Esophagus mucosa (tissue), 1 donor: ENCODE measurements at regions not wholly inside any gene's neighbourhood (a gene's known extent, or its start where the extent isn't known, plus 50 kb on each side); places are given as distances from the start of the nearest gene placed in this dataset.
"Not testable (repeated sequence)": the region's sequence is repeated elsewhere in the genome, so short reads cannot be mapped to it uniquely, and the experiment has no call there.

Experiments
- ATAC-seq: fragments of 200-7000 bp; cut with Tn5 transposase; one replicate; pipeline ENCODE4 v1.9.1; 2020
- donor health status: DM: yes; HTN: yes; CAD: no.

- no peak for ATAC-seq
Measured at GRCh38 chr21:31449921-31450535, 106.0 kb upstream of the TIAM1 start.

GRCh38 chr21:31448496-31448895 is 104.4 kb upstream of the TIAM1 start:
- no peak for ATAC-seq

GRCh38 chr21:31447505-31447904 is 103.4 kb upstream of the TIAM1 start:
- ATAC-seq: no peak

- ATAC-seq: no peak
Measured at GRCh38 chr21:31446226-31446855, 102.3 kb upstream of the TIAM1 start.

DNA sequence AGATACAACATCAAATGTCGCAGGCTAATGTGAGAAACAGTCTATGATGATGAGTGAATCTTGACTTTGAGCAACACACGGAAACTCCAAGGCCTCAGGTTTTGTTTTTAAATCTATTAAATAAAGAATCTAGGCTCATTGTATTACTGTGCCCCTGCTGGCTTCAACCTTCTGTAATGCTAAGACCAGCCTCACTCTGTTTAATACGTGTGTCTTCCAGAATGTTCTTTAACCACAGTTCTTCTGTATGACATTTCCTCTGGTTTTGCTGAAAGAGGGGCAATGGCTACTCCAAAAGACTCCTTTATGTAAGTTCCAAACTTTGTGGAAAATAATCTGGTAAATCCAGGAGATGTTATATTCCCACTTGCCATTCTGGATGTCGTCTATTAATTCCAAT is 101.1 kb upstream of the TIAM1 start:
- ATAC-seq: no peak

- ATAC-seq: no peak
Measured at GRCh38 chr21:31443736-31444521, 99.9 kb upstream of the TIAM1 start.

GRCh38 chr21:31442339-31442738 is 98.3 kb upstream of the TIAM1 start:
- peak; percentile 57 for ATAC-seq

GRCh38 chr21:31429506-31429905 is 85.4 kb upstream of the TIAM1 start:
- no peak for ATAC-seq

- ATAC-seq: no peak
Measured at GRCh38 chr21:31426235-31426797, 82.3 kb upstream of the TIAM1 start.

- peak; percentile 60 for ATAC-seq
Measured at GRCh38 chr21:31425138-31425537, 81.1 kb upstream of the TIAM1 start.

- ATAC-seq: no peak
Measured at GRCh38 chr21:31424058-31424457, 80.0 kb upstream of the TIAM1 start.

DNA sequence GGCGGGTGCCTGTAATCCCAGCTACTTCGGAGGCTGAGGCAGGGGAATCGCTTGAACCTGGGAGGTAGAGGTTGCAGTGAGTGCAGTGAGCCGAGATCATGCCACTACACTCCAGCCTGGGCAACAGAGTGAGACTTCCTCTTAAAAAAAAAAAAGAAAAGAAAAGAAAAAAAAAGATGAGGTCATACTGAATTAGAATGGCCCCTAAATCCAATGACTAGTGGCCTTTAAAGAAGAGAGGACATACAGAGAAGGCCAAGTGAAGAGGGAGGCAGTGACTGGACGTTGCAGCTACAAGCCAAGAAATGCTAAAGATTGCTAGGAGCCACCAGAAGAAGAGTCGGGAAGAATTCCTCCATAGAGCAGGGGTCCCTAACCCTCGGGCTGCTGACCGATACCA is 76.9 kb upstream of the TIAM1 start:
- ATAC-seq: no peak

DNA sequence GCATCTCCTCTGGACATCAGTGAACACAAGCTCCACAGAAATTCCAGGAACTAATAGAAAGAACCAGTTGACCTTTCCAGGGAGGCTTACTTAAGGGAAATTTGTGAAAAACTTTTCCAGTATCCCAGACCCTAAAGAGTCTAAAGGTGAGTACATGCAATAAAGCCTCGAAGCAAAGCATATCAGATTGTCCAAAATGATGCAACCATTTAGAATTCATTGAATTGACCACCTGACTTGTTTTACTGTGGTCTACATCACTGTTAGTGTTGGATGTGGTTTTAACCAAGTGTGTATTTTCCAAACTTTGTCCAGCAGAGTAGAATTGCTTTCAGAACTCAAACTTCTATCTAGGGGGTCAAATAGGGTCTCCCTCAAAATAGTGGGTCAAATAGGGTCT is 76.3 kb upstream of the TIAM1 start:
- ATAC-seq: no peak

DNA sequence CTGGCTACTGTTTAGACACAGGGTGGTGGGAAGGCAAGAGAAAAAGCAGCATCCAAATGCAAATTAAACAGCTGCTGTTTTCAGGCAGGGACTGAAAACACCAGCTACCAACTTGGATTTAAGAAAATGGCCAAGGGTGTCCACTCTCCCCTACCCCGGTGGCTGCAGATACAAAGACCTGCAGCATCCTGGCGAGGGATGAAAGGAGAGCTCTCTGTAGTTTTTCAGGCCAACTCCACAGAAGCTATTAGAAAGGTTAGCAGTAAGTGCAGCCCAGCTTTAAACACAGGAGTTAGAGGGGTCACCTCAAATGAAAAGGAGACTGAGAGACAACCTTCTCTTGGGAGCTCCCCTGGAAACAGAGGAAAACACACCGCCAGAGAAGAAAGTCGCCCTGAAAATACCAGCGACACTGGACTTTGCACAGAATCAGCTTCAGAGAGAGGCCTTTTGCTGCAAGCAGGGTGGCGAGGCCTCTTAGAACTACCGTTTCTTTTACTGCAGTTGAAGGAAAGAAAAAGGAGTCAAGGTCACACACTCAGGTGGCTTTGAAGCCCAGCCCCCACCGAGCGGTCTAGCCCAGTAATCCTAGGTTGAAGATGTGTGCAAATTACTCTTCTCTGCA is 74.4 kb upstream of the TIAM1 start:
- ATAC-seq: no peak

DNA sequence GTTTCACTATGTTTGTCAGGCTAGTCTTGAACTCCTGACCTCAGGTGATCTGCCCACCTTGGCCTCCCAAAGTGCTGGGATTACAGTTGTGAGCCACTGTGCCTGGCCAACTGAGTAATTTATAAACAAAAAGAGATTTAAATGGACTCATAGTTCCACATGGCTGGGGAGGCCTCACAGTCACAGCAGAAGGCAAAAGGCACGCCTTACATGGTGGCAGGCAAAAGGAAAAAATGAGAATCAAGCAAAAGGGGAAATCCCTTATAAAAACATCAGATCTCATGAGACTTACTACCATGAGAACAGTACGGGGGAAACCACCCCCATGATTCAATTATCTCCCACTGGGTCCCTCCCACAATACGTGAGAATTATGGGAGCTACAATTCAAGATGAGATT is 73.2 kb upstream of the TIAM1 start:
- ATAC-seq: not testable (repeated sequence)

DNA sequence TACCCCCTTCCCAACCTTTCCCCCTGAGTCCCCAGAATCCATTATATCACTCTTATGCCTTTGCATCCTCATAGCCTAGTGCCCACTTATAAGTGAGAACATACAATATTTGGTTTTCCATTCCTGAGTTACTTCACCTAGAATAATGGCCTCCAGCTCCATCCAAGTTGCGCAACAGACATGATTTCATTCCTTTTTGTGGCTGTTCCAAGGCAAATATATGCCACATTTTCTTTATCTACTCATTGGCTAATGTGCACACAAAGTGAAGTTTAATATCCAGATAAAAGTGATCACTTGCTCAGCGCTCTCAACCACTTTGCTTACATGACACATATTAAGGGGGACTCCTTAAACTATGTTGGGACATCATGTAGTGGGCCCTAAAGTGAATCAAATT is 72.4 kb upstream of the TIAM1 start:
- no peak for ATAC-seq

DNA sequence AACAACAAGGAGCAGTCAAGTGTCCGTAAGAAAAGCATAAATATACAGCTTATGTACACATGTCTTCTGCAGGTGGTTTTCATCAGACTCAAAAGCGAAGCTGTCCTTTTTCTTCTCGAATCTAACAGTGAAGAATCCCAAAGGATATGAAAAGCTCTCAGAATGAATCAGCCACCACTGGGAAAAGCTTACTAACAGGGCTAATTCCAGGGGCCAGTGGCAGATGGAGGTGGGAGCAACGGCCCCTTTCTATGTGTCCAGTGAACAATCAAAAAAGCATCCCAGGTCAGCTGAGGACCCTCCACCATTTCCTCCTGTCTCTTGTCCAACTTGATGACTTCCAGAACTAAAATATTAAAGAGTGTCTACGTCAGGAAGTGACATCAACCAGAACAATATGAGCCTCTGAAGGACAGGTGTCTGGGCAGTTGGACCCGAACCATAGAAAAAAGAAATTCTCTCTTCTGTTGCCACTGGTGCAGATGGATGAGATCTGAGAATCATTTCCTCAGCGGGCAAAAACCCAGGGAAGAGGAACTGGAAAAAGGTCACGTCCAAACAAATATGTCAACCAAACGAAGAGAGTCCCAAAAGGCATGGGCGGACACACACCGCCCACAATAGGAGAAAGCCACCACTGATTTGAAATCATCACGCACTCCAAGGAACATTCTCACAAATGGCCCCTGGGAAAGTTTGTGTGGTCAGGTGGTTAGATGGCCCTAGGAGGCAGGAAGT is 70.4 kb upstream of the TIAM1 start:
- ATAC-seq: no peak

DNA sequence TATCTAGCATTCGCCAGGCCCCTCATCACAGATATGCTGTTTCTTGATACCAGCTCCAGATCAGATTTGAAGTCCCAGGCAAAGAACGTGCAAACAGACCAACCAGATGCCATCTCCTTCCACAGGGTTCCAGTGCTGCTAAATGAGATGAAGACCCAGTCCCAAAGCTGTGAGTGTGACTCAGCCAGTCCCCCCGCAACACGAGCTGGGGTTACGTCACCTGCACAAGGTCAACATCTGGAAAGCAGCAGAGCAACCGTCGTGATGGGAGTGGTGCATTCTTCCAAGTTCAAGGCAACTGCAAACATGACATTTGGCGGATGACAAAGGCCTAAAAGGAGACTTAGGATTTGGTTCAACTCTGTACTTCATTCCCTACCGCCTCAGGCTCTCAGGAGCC is 69.6 kb upstream of the TIAM1 start:
- ATAC-seq: no peak

DNA sequence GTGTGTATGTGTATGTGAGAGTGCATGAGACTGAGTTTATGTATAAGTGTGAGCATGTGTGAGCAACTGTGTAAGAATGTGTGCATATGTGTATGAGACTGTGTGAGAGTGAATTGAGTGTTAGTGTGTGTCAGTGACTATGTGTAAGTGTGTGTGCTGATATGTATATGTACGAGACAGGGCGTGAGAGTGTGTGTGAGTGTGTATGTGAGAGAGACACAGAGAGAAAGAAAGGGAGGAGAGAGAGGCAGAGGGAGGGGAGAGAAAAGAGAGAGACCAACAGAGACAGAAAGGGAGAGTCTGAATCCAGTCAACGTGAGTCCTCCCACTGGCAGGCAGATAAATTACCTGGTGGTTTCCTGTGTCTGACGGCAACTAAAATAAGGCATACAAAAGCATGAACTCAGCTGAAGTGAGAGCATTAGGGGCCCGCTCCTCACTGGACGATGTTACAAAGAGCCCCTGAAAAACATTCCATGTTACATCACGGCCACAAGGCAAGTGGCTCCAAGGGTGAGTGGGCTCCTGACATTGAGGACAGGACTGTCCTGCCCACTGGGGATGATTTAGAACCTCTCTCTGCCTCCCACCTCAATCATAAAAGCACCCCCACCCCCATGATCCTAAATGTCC is 66.6 kb upstream of the TIAM1 start:
- ATAC-seq: peak; percentile 15

- ATAC-seq: peak; percentile 33
Measured at GRCh38 chr21:31409831-31410487, 65.9 kb upstream of the TIAM1 start.

- ATAC-seq: no peak
Measured at GRCh38 chr21:31408301-31409088, 64.4 kb upstream of the TIAM1 start.
